Sigmoid colon (tissue), 4 donors: ENCODE measurements at regions not wholly inside any gene's neighbourhood (a gene's known extent, or its start where the extent isn't known, plus 50 kb on each side); places are given as distances from the start of the nearest gene placed in this dataset.

Experiments
- CTCF ChIP-seq, 4 experiments: fragments of 450-650 bp in 3 of 4; fragments of 200-600 bp in 1 of 4; IDR thresholded peaks; one replicate each; pipeline ENCODE4 v1.5.1; 2016 to 2019; ENCODE audit warnings: antibody characterized with exemption in 4 of 4, mild to moderate bottlenecking in 3 of 4, moderate library complexity in 2 of 4
- POLR2A ChIP-seq, 2 donors: fragments of 450-650 bp; IDR thresholded peaks; one replicate each; pipeline ENCODE4 v1.6.1; 2016; ENCODE audit warnings: antibody characterized with exemption in 2 of 2, mild to moderate bottlenecking in 2 of 2, moderate library complexity in 2 of 2
- POLR2AphosphoS5 ChIP-seq, 4 donors: sonication (generic); formaldehyde crosslinking; IDR thresholded peaks; one replicate each; pipeline ENCODE4 v1.6.1; 2017; ENCODE audit warnings: antibody characterized with exemption in 4 of 4

- TF ChIP-seq CTCF (IDR thresholded peaks at IDR 0.05) (peak in 1 of 4 experiments; percentile 30), POLR2AphosphoS5 (IDR thresholded peaks at IDR 0.05) (no peak), POLR2A (IDR thresholded peaks at IDR 0.05) (no peak)
These were observed 80.7 kb upstream of the SEC61G start for GRCh38 chr7:54839575-54840213.
